ENCODE measurements at regions not wholly inside any gene's neighbourhood (a gene's known extent, or its start where the extent isn't known, plus 50 kb on each side); places are given as distances from the start of the nearest gene placed in this dataset.

DNA sequence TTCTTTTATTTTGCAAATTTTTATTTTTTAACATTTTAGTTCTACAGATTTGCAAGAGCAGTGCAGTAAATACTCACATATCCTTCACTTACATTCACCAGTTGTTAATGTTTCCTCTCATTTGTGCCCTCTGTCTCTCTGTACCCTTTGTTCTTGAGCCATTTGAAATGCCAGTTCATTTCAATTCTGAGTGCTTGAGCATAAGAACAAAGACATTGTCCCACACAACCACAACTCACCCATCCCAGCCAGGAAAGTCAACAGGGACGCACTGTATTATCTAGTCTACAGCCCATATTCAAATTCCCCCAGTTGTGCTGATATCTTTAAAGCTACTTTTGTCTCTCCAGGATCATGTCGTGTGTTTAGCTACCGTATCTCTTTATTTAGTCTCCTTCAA, 141.4 kb upstream of the SLC6A11 start:
- Histone ChIP-seq H3K4me3 (ENCODE audit: low read length) (no peak overlapping the region), H3K9ac (ENCODE audit: extremely low read depth, low read length, poor library complexity, severe bottlenecking) (no peak overlapping the region), H3K4me1 (ENCODE audit: control insufficient read depth, insufficient read depth, low read length) (no peaks in the 10 kb centered on the region), H3K9me3 (ENCODE audit: control insufficient read depth, low read length) (no peaks in the 10 kb centered on the region), H3K36me3 (ENCODE audit: control insufficient read depth, insufficient read depth, low read length) (no peaks in the 10 kb centered on the region), H3K27ac (ENCODE audit: low read depth, low read length) (no peak overlapping the region), H3K27me3 (ENCODE audit: control insufficient read depth, insufficient read depth, low read length, poor library complexity, severe bottlenecking) (no peaks in the 10 kb centered on the region)
- H3K27ac Mint-ChIP-seq: no peak overlapping the region
- no peaks in the 10 kb centered on the region for H3K27me3 Mint-ChIP-seq (ENCODE audit: insufficient read depth)
- DNase-seq: no peak
- H3K9me3 Mint-ChIP-seq: no peaks in the 10 kb centered on the region
- no peaks in the 10 kb centered on the region for H3K36me3 Mint-ChIP-seq (ENCODE audit: low read depth)
- TF ChIP-seq, protein P1, sequence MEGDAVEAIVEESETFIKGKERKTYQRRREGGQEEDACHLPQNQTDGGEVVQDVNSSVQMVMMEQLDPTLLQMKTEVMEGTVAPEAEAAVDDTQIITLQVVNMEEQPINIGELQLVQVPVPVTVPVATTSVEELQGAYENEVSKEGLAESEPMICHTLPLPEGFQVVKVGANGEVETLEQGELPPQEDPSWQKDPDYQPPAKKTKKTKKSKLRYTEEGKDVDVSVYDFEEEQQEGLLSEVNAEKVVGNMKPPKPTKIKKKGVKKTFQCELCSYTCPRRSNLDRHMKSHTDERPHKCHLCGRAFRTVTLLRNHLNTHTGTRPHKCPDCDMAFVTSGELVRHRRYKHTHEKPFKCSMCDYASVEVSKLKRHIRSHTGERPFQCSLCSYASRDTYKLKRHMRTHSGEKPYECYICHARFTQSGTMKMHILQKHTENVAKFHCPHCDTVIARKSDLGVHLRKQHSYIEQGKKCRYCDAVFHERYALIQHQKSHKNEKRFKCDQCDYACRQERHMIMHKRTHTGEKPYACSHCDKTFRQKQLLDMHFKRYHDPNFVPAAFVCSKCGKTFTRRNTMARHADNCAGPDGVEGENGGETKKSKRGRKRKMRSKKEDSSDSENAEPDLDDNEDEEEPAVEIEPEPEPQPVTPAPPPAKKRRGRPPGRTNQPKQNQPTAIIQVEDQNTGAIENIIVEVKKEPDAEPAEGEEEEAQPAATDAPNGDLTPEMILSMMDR (conservative IDR thresholded peaks at IDR 0.05): no peak
- H3K4me3 Mint-ChIP-seq: no peak overlapping the region
- 74 to 87% methylated on average over 3 of the region's 3 CpGs for WGBS, 2 experiments (ENCODE audit: insufficient coverage in 1 of 2, insufficient read length in 1 of 2)
- peaks cover 4% of the 10 kb centered on the region for H3K4me1 Mint-ChIP-seq

GRCh38 chr3:10676905-10677304, 139.1 kb upstream of the SLC6A11 start:
- Mint-ChIP-seq H3K27ac (no peak overlapping the region), H3K4me3 (no peak overlapping the region), H3K4me1 (peaks cover 4% of the 10 kb centered on the region), H3K9me3 (no peaks in the 10 kb centered on the region), H3K36me3 (ENCODE audit: low read depth) (no peaks in the 10 kb centered on the region), H3K27me3 (ENCODE audit: insufficient read depth) (no peaks in the 10 kb centered on the region)
- DNase-seq: no peak
- Histone ChIP-seq H3K36me3 (ENCODE audit: control insufficient read depth, insufficient read depth, low read length) (no peaks in the 10 kb centered on the region), H3K9me3 (ENCODE audit: control insufficient read depth, low read length) (no peaks in the 10 kb centered on the region), H3K4me1 (ENCODE audit: control insufficient read depth, insufficient read depth, low read length) (no peaks in the 10 kb centered on the region), H3K4me3 (ENCODE audit: low read length) (no peak overlapping the region), H3K27ac (ENCODE audit: low read depth, low read length) (no peak overlapping the region), H3K27me3 (ENCODE audit: control insufficient read depth, insufficient read depth, low read length, poor library complexity, severe bottlenecking) (no peaks in the 10 kb centered on the region), H3K9ac (ENCODE audit: extremely low read depth, low read length, poor library complexity, severe bottlenecking) (no peak overlapping the region)
- WGBS, 2 experiments (ENCODE audit: insufficient coverage in 1 of 2, insufficient read length in 1 of 2): 89 to 93% methylated on average over 1 of the region's 1 CpG
- TF ChIP-seq, protein P1 (conservative IDR thresholded peaks at IDR 0.05): no peak

GRCh38 chr3:10678796-10679376, 137.1 kb upstream of the SLC6A11 start:
- no peaks in the 10 kb centered on the region for H3K27me3 Mint-ChIP-seq (ENCODE audit: insufficient read depth)
- no peaks in the 10 kb centered on the region for H3K9me3 ChIP-seq (ENCODE audit: control insufficient read depth, low read length)
- H3K36me3 Mint-ChIP-seq (ENCODE audit: low read depth): no peaks in the 10 kb centered on the region
- H3K4me1 ChIP-seq (ENCODE audit: control insufficient read depth, insufficient read depth, low read length): no peaks in the 10 kb centered on the region
- no peak overlapping the region for H3K4me3 Mint-ChIP-seq
- DNase-seq: no peak
- no peaks in the 10 kb centered on the region for H3K9me3 Mint-ChIP-seq
- H3K4me1 Mint-ChIP-seq: peaks cover 4% of the 10 kb centered on the region
- no peak overlapping the region for H3K4me3 ChIP-seq (ENCODE audit: low read length)
- TF ChIP-seq, protein P1 (conservative IDR thresholded peaks at IDR 0.05): no peak
- H3K27ac ChIP-seq (ENCODE audit: low read depth, low read length): no peak overlapping the region
- no peaks in the 10 kb centered on the region for H3K27me3 ChIP-seq (ENCODE audit: control insufficient read depth, insufficient read depth, low read length, poor library complexity, severe bottlenecking)
- WGBS, 2 experiments (ENCODE audit: insufficient coverage in 1 of 2, insufficient read length in 1 of 2): 82 to 88% methylated on average over 2 of the region's 2 CpGs
- H3K9ac ChIP-seq (ENCODE audit: extremely low read depth, low read length, poor library complexity, severe bottlenecking): no peak overlapping the region
- no peak overlapping the region for H3K27ac Mint-ChIP-seq
- H3K36me3 ChIP-seq (ENCODE audit: control insufficient read depth, insufficient read depth, low read length): no peaks in the 10 kb centered on the region
